ENCODE measurements at regions not wholly inside any gene's neighbourhood (a gene's known extent, or its start where the extent isn't known, plus 50 kb on each side); places are given as distances from the start of the nearest gene placed in this dataset.

- TF ChIP-seq CTCF (IDR thresholded peaks at IDR 0.05; ENCODE audit: low read length) (no peak), EZH2 (IDR thresholded peaks at IDR 0.05; ENCODE audit: borderline replicate concordance, low read length) (no peak)
These were observed 310.6 kb upstream of the RSPO3 start for GRCh38 chr6:126807876-126808275.

Measured in OCI-LY1 (cell line).